ENCODE measurements at regions not wholly inside any gene's neighbourhood (a gene's known extent, or its start where the extent isn't known, plus 50 kb on each side); places are given as distances from the start of the nearest gene placed in this dataset.

- no peaks in the 10 kb centered on the region for H3K36me3 ChIP-seq
- no peak overlapping the region for H3K27ac ChIP-seq
- DNase-seq, result no peak
- H3K4me1 ChIP-seq, result no peaks in the 10 kb centered on the region
- intact Hi-C loops (cut with DNase I), result no loop called here
- H3K27me3 ChIP-seq, result no peaks in the 10 kb centered on the region
- H3K9me3 ChIP-seq, result no peaks in the 10 kb centered on the region
- no peak overlapping the region for H3K4me3 ChIP-seq (replicated peaks in 1 of 3)
- TF ChIP-seq POLR2A (IDR thresholded peaks at IDR 0.05), result no peak
- no peak for TF ChIP-seq CTCF (IDR thresholded peaks at IDR 0.05)
Measured at GRCh38 chr6:127051571-127052260, 66.8 kb upstream of the RSPO3 start.

GRCh38 chr6:127053032-127053874, 65.2 kb upstream of the RSPO3 start:
- WGBS, 2 donors, result 45 to 49% methylated on average over 2 of the region's 2 CpGs
- intact Hi-C loops (cut with DNase I), result no loop called here
- no peak for TF ChIP-seq CTCF (IDR thresholded peaks at IDR 0.05)
- no peak for TF ChIP-seq POLR2A (IDR thresholded peaks at IDR 0.05)
- Histone ChIP-seq H3K27ac (no peak overlapping the region), H3K9me3 (no peaks in the 10 kb centered on the region), H3K4me1 (no peaks in the 10 kb centered on the region), H3K4me3 (replicated peaks in 1 of 3) (no peak overlapping the region), H3K36me3 (no peaks in the 10 kb centered on the region), H3K27me3 (no peaks in the 10 kb centered on the region)
- DNase-seq, result no peak

GRCh38 chr6:127053875-127054235, 64.6 kb upstream of the RSPO3 start:
- H3K9me3 ChIP-seq, result no peaks in the 10 kb centered on the region
- intact Hi-C loops (cut with DNase I), result no loop called here
- no peak overlapping the region for H3K4me3 ChIP-seq (replicated peaks in 1 of 3)
- no peaks in the 10 kb centered on the region for H3K27me3 ChIP-seq
- H3K36me3 ChIP-seq, result no peaks in the 10 kb centered on the region
- no peaks in the 10 kb centered on the region for H3K4me1 ChIP-seq
- no peak for TF ChIP-seq CTCF (IDR thresholded peaks at IDR 0.05)
- no peak for TF ChIP-seq POLR2A (IDR thresholded peaks at IDR 0.05)
- no peak for DNase-seq
- H3K27ac ChIP-seq, result no peak overlapping the region
- WGBS, 2 donors, result 79 to 80% methylated on average over 1 of the region's 1 CpG

- WGBS, 2 donors, result 94 to 98% methylated on average over 2 of the region's 2 CpGs
- intact Hi-C loops (cut with DNase I), result no loop called here
- H3K4me3 ChIP-seq (replicated peaks in 1 of 3), result no peak overlapping the region
- no peaks in the 10 kb centered on the region for H3K4me1 ChIP-seq
- DNase-seq, result no peak
- TF ChIP-seq POLR2A (IDR thresholded peaks at IDR 0.05) (no peak), CTCF (IDR thresholded peaks at IDR 0.05) (no peak)
- H3K9me3 ChIP-seq, result no peaks in the 10 kb centered on the region
- H3K36me3 ChIP-seq, result no peaks in the 10 kb centered on the region
- no peak overlapping the region for H3K27ac ChIP-seq
- H3K27me3 ChIP-seq, result no peaks in the 10 kb centered on the region
Measured at GRCh38 chr6:127058027-127058426, 60.4 kb upstream of the RSPO3 start.

GRCh38 chr6:127058936-127059335, 59.5 kb upstream of the RSPO3 start:
- WGBS, 2 donors, result 89 to 91% methylated on average over 2 of the region's 2 CpGs
- Histone ChIP-seq H3K27me3 (no peaks in the 10 kb centered on the region), H3K9me3 (no peaks in the 10 kb centered on the region), H3K4me1 (no peaks in the 10 kb centered on the region), H3K27ac (no peak overlapping the region), H3K36me3 (no peaks in the 10 kb centered on the region), H3K4me3 (replicated peaks in 1 of 3) (no peak overlapping the region)
- no peak for TF ChIP-seq POLR2A (IDR thresholded peaks at IDR 0.05)
- TF ChIP-seq CTCF (IDR thresholded peaks at IDR 0.05), result no peak
- no peak for DNase-seq
- intact Hi-C loops (cut with DNase I), result no loop called here

Data from thyroid gland (tissue), 4 donors.